CD14-positive monocyte (primary cell): ENCODE measurements at regions not wholly inside any gene's neighbourhood (a gene's known extent, or its start where the extent isn't known, plus 50 kb on each side); places are given as distances from the start of the nearest gene placed in this dataset.

Experiments used
- DNase-seq, 3 donors: peaks; one replicate each; pipeline ENCODE4 v3.0.0-alpha.2; 2011 to 2022
- H2AFZ ChIP-seq: 2 replicates; pipeline ENCODE4 v1.6.0; 2012; ENCODE audit warnings: mild to moderate bottlenecking, low read depth, low read length, inconsistent platforms; ENCODE audit not compliant: insufficient read depth, poor library complexity, severe bottlenecking
- H3K27ac ChIP-seq, 2 donors: 1 replicate in 1 of 2; 2 replicates in 1 of 2; pipeline ENCODE4 v1.5.1; 2012 to 2013; ENCODE audit warnings: low read length in 2 of 2, control low read depth in 1 of 2, inconsistent platforms in 1 of 2, low read depth in 1 of 2, mild to moderate bottlenecking in 1 of 2
- H3K27me3 ChIP-seq, 2 donors: one replicate each; pipeline versions ENCODE4 v1.6.0 to v1.6.1; 2011 to 2013; ENCODE audit warnings: low read length in 2 of 2; ENCODE audit not compliant: control insufficient read depth in 2 of 2, insufficient read depth in 2 of 2
- H3K36me3 ChIP-seq, 2 donors: replicated peaks in 1 of 2; 1 replicate in 1 of 2; 2 replicates in 1 of 2; pipeline versions ENCODE4 v1.5.1 to v1.6.1; 2012 to 2013; ENCODE audit warnings: low read length in 2 of 2, control low read depth in 1 of 2, inconsistent platforms in 1 of 2, mild to moderate bottlenecking in 1 of 2; ENCODE audit not compliant: insufficient read depth in 2 of 2, control insufficient read depth in 1 of 2
- H3K4me1 ChIP-seq, 2 donors: 1 replicate in 1 of 2; 2 replicates in 1 of 2; pipeline versions ENCODE4 v1.5.1 to v1.6.1; 2012 to 2013; ENCODE audit warnings: low read length in 2 of 2, control low read depth in 1 of 2, inconsistent platforms in 1 of 2, mild to moderate bottlenecking in 1 of 2, moderate library complexity in 1 of 2; ENCODE audit not compliant: insufficient read depth in 2 of 2, control insufficient read depth in 1 of 2
- H3K4me2 ChIP-seq: replicated peaks from 2 replicates; pipeline ENCODE3; 2012; ENCODE audit warnings: low read length, moderate library complexity, mild to moderate bottlenecking; ENCODE audit not compliant: poor library complexity, severe bottlenecking; ENCODE audit errors: extremely low read depth
- H3K4me3 ChIP-seq, 3 experiments: fragments of 200-600 bp in 1 of 3; sonication (generic) in 1 of 3; replicated peaks in 1 of 3; 1 replicate in 2 of 3; 2 replicates in 1 of 3; pipeline ENCODE4 v1.5.1; 2011 to 2013; ENCODE audit warnings: low read length in 3 of 3, mild to moderate bottlenecking in 3 of 3, control low read depth in 2 of 3, low read depth in 2 of 3, inconsistent platforms in 1 of 3, moderate library complexity in 1 of 3
- H3K79me2 ChIP-seq: 2 replicates; pipeline ENCODE4 v1.6.0; 2012; ENCODE audit warnings: mild to moderate bottlenecking, control low read depth, inconsistent platforms, low read length, moderate library complexity; ENCODE audit not compliant: insufficient read depth
- H3K9ac ChIP-seq: 2 replicates; pipeline ENCODE4 v1.6.0; 2017; ENCODE audit warnings: low read length, mild to moderate bottlenecking; ENCODE audit not compliant: insufficient read depth, poor library complexity, severe bottlenecking
- H3K9me3 ChIP-seq, 2 donors: replicated peaks in 1 of 2; 1 replicate in 1 of 2; 2 replicates in 1 of 2; pipeline versions ENCODE4 v1.5.1 to v1.6.1; 2012 to 2013; ENCODE audit warnings: low read length in 2 of 2, control low read depth in 1 of 2; ENCODE audit not compliant: control insufficient read depth in 1 of 2, insufficient read depth in 1 of 2
- H4K20me1 ChIP-seq: 2 replicates; pipeline ENCODE4 v1.6.0; 2012; ENCODE audit warnings: mild to moderate bottlenecking, low read length, control low read depth, moderate library complexity; ENCODE audit not compliant: insufficient read depth
- H3K27ac Mint-ChIP-seq, 7 donors: one replicate each; pipeline ENCODE4 v1.8.0; 2020; ENCODE audit warnings: mild to moderate bottlenecking in 7 of 7, mixed read lengths in 7 of 7, moderate library complexity in 6 of 7, inconsistent platforms in 2 of 7
- H3K27me3 Mint-ChIP-seq, 3 donors: one replicate each; pipeline ENCODE4 v1.8.0; 2021 to 2022; ENCODE audit warnings: low read depth in 3 of 3, mild to moderate bottlenecking in 3 of 3, mixed read lengths in 3 of 3, moderate library complexity in 3 of 3, inconsistent platforms in 1 of 3
- H3K36me3 Mint-ChIP-seq, 2 donors: one replicate each; pipeline ENCODE4 v1.8.0; 2020; ENCODE audit warnings: mixed read lengths in 2 of 2, inconsistent platforms in 1 of 2, mild to moderate bottlenecking in 1 of 2
- H3K4me1 Mint-ChIP-seq: one replicate; pipeline ENCODE4 v1.8.0; 2020; ENCODE audit warnings: mild to moderate bottlenecking, mixed read lengths
- H3K4me3 Mint-ChIP-seq, 2 donors: one replicate each; pipeline ENCODE4 v1.8.0; 2020; ENCODE audit warnings: mild to moderate bottlenecking in 2 of 2, mixed read lengths in 2 of 2, moderate library complexity in 1 of 2
- H3K9me3 Mint-ChIP-seq, 7 donors: one replicate each; pipeline ENCODE4 v1.8.0; 2020 to 2022; ENCODE audit warnings: mixed read lengths in 7 of 7, mild to moderate bottlenecking in 6 of 7, moderate library complexity in 6 of 7, inconsistent platforms in 2 of 7
- WGBS: methylation state at CpG from one replicate; pipeline ENCODE4 v1.1.5; 2013; ENCODE audit warnings: missing lambda C conversion rate; ENCODE audit not compliant: insufficient coverage; 5-methylcytosine and 5-hydroxymethylcytosine counted together
- intact Hi-C, 2 donors: fragments of 100-400 bp; cut with micrococcal nuclease; formaldehyde crosslinking; loops; one replicate each; pipeline versions ENCODE4 v1.15.0 to v1.15.1; 2023
- TF ChIP-seq, protein P1 (sequence below): fragments of 200-600 bp; IDR thresholded peaks from one replicate; pipeline ENCODE4 v1.8.0; 2022; ENCODE audit warnings: antibody characterized with exemption, mild to moderate bottlenecking

DNA sequence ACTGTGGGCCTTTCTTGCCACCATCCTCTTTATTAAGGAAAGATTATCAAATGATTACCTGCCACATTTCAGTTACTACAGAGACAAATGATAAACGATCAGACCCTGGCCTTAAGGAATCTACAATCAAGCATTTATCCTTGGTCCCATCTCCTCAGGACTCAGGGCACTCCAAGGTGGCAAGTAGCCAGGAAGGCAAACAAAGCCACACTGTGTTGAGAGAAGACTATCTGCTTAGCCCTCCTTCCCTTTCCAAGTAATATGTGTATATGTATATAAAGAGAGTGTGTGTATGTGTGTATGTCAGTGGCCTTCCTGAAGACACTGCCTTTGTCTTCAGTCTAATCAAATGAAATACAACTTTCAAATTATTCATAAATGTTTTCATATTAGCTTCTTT is 490.1 kb upstream of the ATP11B start:
- Histone ChIP-seq H3K36me3 (no peaks in the 10 kb centered on the region), H4K20me1 (no peaks in the 10 kb centered on the region), H3K9me3 (no peaks in the 10 kb centered on the region), H3K9ac (no peak overlapping the region), H3K27me3 (no peaks in the 10 kb centered on the region), H3K27ac (no peak overlapping the region), H2AFZ (no peak overlapping the region), H3K4me2 (no peak overlapping the region), H3K4me3 (no peak overlapping the region), H3K79me2 (no peaks in the 10 kb centered on the region), H3K4me1 (no peaks in the 10 kb centered on the region)
- intact Hi-C loops = no loop called here
- WGBS = no CpG with 5 or more reads among the region's 1 CpG
- H3K36me3 Mint-ChIP-seq = no peaks in the 10 kb centered on the region
- peaks cover 0 to 6% (median 2%) of the 10 kb centered on the region in 7 donors for H3K9me3 Mint-ChIP-seq
- H3K4me3 Mint-ChIP-seq = no peak overlapping the region
- TF ChIP-seq, protein P1, sequence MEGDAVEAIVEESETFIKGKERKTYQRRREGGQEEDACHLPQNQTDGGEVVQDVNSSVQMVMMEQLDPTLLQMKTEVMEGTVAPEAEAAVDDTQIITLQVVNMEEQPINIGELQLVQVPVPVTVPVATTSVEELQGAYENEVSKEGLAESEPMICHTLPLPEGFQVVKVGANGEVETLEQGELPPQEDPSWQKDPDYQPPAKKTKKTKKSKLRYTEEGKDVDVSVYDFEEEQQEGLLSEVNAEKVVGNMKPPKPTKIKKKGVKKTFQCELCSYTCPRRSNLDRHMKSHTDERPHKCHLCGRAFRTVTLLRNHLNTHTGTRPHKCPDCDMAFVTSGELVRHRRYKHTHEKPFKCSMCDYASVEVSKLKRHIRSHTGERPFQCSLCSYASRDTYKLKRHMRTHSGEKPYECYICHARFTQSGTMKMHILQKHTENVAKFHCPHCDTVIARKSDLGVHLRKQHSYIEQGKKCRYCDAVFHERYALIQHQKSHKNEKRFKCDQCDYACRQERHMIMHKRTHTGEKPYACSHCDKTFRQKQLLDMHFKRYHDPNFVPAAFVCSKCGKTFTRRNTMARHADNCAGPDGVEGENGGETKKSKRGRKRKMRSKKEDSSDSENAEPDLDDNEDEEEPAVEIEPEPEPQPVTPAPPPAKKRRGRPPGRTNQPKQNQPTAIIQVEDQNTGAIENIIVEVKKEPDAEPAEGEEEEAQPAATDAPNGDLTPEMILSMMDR = no peak
- H3K27me3 Mint-ChIP-seq = no peaks in the 10 kb centered on the region
- no peak overlapping the region for H3K27ac Mint-ChIP-seq
- H3K4me1 Mint-ChIP-seq = no peaks in the 10 kb centered on the region
- no peak for DNase-seq

- no peaks in the 10 kb centered on the region for H3K4me1 Mint-ChIP-seq
- no peak overlapping the region for H3K9ac ChIP-seq
- intact Hi-C loops = no loop called here
- no peaks in the 10 kb centered on the region for H3K27me3 ChIP-seq
- no peak for DNase-seq
- no peaks in the 10 kb centered on the region for H3K9me3 ChIP-seq
- H3K27ac Mint-ChIP-seq = no peak overlapping the region
- H3K27me3 Mint-ChIP-seq = peaks cover 0 to 3% (median 0%) of the 10 kb centered on the region in 3 donors
- H2AFZ ChIP-seq = no peak overlapping the region
- no peak overlapping the region for H3K4me3 Mint-ChIP-seq
- H3K79me2 ChIP-seq = no peaks in the 10 kb centered on the region
- no peaks in the 10 kb centered on the region for H3K36me3 Mint-ChIP-seq
- TF ChIP-seq, protein P1 = no peak
- WGBS = 100% methylated on average over 3 of the region's 6 CpGs
- no peaks in the 10 kb centered on the region for H4K20me1 ChIP-seq
- H3K9me3 Mint-ChIP-seq = peaks cover 0 to 3% (median 0%) of the 10 kb centered on the region in 7 donors
- no peaks in the 10 kb centered on the region for H3K4me1 ChIP-seq
- H3K36me3 ChIP-seq = no peaks in the 10 kb centered on the region
- H3K4me2 ChIP-seq = no peak overlapping the region
- H3K27ac ChIP-seq = no peak overlapping the region
- no peak overlapping the region for H3K4me3 ChIP-seq
Observed at GRCh38 chr3:182305881-182306665, 487.2 kb upstream of the ATP11B start.
